Adrenal gland (tissue), 9 donors: ENCODE measurements at regions not wholly inside any gene's neighbourhood (a gene's known extent, or its start where the extent isn't known, plus 50 kb on each side); places are given as distances from the start of the nearest gene placed in this dataset.

Experiments
- DNase-seq, 7 donors: peaks; one replicate each; pipeline ENCODE4 v3.0.0-alpha.2; 2019 to 2020
- H3K27ac ChIP-seq, 5 donors: fragments of 200-600 bp; sonication (generic) in 4 of 5; 1 replicate in 3 of 5; 2 replicates in 2 of 5; pipeline versions ENCODE4 v1.5.1 to v1.8.0; 2016 to 2020; ENCODE audit warnings: mild to moderate bottlenecking in 1 of 5
- H3K27me3 ChIP-seq: fragments of 200-600 bp; 2 replicates; pipeline ENCODE4 v1.8.0; 2021
- H3K36me3 ChIP-seq, 2 donors: fragments of 200-600 bp; replicated peaks in 1 of 2; 1 replicate in 1 of 2; 2 replicates in 1 of 2; pipeline versions ENCODE4 v1.5.1 to v1.8.0; 2018 to 2022
- H3K4me1 ChIP-seq, 2 donors: fragments of 200-600 bp; replicated peaks in 1 of 2; 1 replicate in 1 of 2; 2 replicates in 1 of 2; pipeline versions ENCODE4 v1.5.1 to v1.8.0; 2018 to 2021
- H3K4me3 ChIP-seq, 4 donors: fragments of 200-600 bp; sonication (generic) in 3 of 4; one replicate each; pipeline ENCODE4 v1.5.1; 2016 to 2018
- H3K9me3 ChIP-seq, 3 donors: fragments of 200-600 bp; sonication (generic) in 1 of 3; replicated peaks in 1 of 3; 1 replicate in 2 of 3; 2 replicates in 1 of 3; pipeline versions ENCODE4 v1.5.1 to v1.8.0; 2016 to 2021
- CTCF ChIP-seq, 6 experiments: fragments of 450-650 bp in 4 of 6; fragments of 200-600 bp in 2 of 6; sonication (generic) in 1 of 6; IDR thresholded peaks; 1 replicate in 5 of 6; 2 replicates in 1 of 6; pipeline versions ENCODE4 v1.5.1 to v1.8.0; 2016 to 2021; ENCODE audit warnings: antibody characterized with exemption in 6 of 6, mild to moderate bottlenecking in 2 of 6, moderate library complexity in 1 of 6
- POLR2A ChIP-seq, 2 donors: fragments of 450-650 bp; IDR thresholded peaks; one replicate each; pipeline ENCODE4 v1.6.1; 2017; ENCODE audit warnings: antibody characterized with exemption in 2 of 2, mild to moderate bottlenecking in 2 of 2, moderate library complexity in 1 of 2
- WGBS, 4 donors: extraction: QIAGEN DNeasy Blood & Tissue Kit in 2 of 4; methylation state at CpG; one replicate each; pipeline versions ENCODE4 v1.1.5 to v1.1.7; 2013 to 2017; 5-methylcytosine and 5-hydroxymethylcytosine counted together
- intact Hi-C, 2 donors: fragments of 100-400 bp; cut with DNase I; formaldehyde crosslinking; loops; one replicate each; pipeline versions ENCODE4 v1.14.1 to v1.15.0; 2022 to 2023
- donor health status: healthy with polysubstance abuse.
- donor health status: Bipolar disorder and iron deficiency.
- donor health status: DM: yes; HTN: yes; CAD: no.
- donor health status: DM: no; HTN: no; CAD: no.
- donor health status: DM: no; HTN: no; CAD: no.

GRCh38 chr4:159489646-159490045 lies 386.8 kb downstream of the RAPGEF2 start:
- H3K36me3 ChIP-seq = no peaks in the 10 kb centered on the region
- H3K27ac ChIP-seq = no peak overlapping the region
- TF ChIP-seq POLR2A (IDR thresholded peaks at IDR 0.05) (no peak), CTCF (IDR thresholded peaks at IDR 0.05) (no peak)
- no peak overlapping the region for H3K4me3 ChIP-seq
- DNase-seq = no peak
- H3K4me1 ChIP-seq = peaks cover 0 to 5% of the 10 kb centered on the region in 2 donors
- no peaks in the 10 kb centered on the region for H3K27me3 ChIP-seq
- intact Hi-C loops = loop anchor here in 1 of 2 donors (10.0 kb wide), 1 partner anchor 265 kb away; no protein-coding TSS in a partner anchor
- no peaks in the 10 kb centered on the region for H3K9me3 ChIP-seq
- 64 to 91% (median 82%) methylated on average over 1 of the region's 1 CpG for WGBS, 4 donors

DNA sequence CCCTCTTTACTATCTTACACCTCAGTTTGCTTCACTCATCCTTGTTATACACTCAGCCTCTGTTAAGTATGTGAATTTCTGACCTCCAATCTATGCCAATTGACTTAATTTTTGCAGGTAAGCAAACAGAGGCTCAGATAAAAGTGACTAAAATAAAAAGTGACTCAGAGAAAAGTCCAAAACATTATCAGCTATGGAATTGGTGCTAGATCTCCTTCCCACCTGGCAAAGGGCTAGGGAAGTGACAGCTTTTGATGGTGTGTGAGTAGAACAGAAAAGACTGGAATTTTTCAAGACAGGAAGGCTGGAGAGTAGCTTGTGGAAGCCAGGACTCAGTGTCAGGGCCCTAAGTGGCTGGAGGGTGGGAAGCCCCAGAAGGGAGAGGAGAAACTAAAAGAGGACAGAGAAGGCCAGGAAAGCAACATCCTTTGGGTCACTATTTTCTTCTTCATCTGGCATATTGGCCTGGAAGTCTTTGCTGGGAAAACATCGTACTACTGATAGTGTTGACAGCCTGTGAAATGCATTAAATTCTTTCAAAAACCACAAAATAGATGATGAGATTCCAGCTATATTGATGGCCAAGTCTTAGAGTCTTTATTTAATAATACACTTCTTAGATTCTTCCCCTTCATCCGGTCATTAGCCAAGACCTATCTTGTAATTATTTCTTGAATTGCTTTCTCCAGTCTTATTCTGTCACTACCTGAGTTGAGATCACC lies 392.8 kb downstream of the RAPGEF2 start:
- Histone ChIP-seq H3K4me1 (peaks cover 0 to 11% of the 10 kb centered on the region in 2 donors), H3K4me3 (no peak overlapping the region), H3K27ac (no peak overlapping the region), H3K36me3 (no peaks in the 10 kb centered on the region), H3K27me3 (no peaks in the 10 kb centered on the region), H3K9me3 (no peaks in the 10 kb centered on the region)
- no peak for DNase-seq
- 74 to 86% (median 84%) methylated on average over 2 of the region's 2 CpGs for WGBS, 4 donors
- TF ChIP-seq CTCF (IDR thresholded peaks at IDR 0.05) (no peak), POLR2A (IDR thresholded peaks at IDR 0.05) (no peak)
- intact Hi-C loops = no loop called here

- 73 to 94% (median 87%) methylated on average over 1 of the region's 1 CpG for WGBS, 4 donors
- intact Hi-C loops = no loop called here
Observed at GRCh38 chr4:159496248-159496647, 393.4 kb downstream of the RAPGEF2 start.

GRCh38 chr4:159497936-159498335 lies 395.1 kb downstream of the RAPGEF2 start:
- WGBS, 4 donors = 54 to 71% (median 63%) methylated on average over 2 of the region's 2 CpGs
- intact Hi-C loops = no loop called here
- TF ChIP-seq POLR2A (IDR thresholded peaks at IDR 0.05) (no peak), CTCF (IDR thresholded peaks at IDR 0.05) (no peak)
- H3K36me3 ChIP-seq = no peaks in the 10 kb centered on the region
- no peaks in the 10 kb centered on the region for H3K27me3 ChIP-seq
- no peak overlapping the region for H3K27ac ChIP-seq
- DNase-seq = no peak
- H3K9me3 ChIP-seq = no peaks in the 10 kb centered on the region
- H3K4me3 ChIP-seq = no peak overlapping the region
- peaks cover 0 to 11% of the 10 kb centered on the region in 2 donors for H3K4me1 ChIP-seq

More at GRCh38 chr4:159496248-159496647, 393.4 kb downstream of the RAPGEF2 start:
- Histone ChIP-seq H3K4me3 (no peak overlapping the region), H3K27me3 (no peaks in the 10 kb centered on the region), H3K4me1 (peaks cover 0 to 11% of the 10 kb centered on the region in 2 donors), H3K36me3 (no peaks in the 10 kb centered on the region), H3K27ac (no peak overlapping the region), H3K9me3 (no peaks in the 10 kb centered on the region)
- no peak for DNase-seq
- no peak for TF ChIP-seq CTCF (IDR thresholded peaks at IDR 0.05)
- TF ChIP-seq POLR2A (IDR thresholded peaks at IDR 0.05) = no peak
